Right atrium auricular region (tissue), 2 donors: ENCODE measurements at regions not wholly inside any gene's neighbourhood (a gene's known extent, or its start where the extent isn't known, plus 50 kb on each side); places are given as distances from the start of the nearest gene placed in this dataset.

ENCODE experiments used
- DNase-seq: peaks from one replicate; pipeline ENCODE4 v3.0.0-alpha.2; 2019; ENCODE audit warnings: low spot score
- H3K27ac ChIP-seq, 2 donors: fragments of 200-600 bp; sonication (generic); 1 replicate in 1 of 2; 2 replicates in 1 of 2; pipeline ENCODE4 v1.5.1; 2016 to 2019
- H3K27me3 ChIP-seq, 2 donors: fragments of 200-600 bp; sonication (generic); one replicate each; pipeline versions ENCODE4 v1.5.1 to v1.6.0; 2017 to 2019
- H3K36me3 ChIP-seq: fragments of 200-600 bp; sonication (generic); one replicate; pipeline ENCODE4 v1.5.1; 2016
- H3K4me1 ChIP-seq, 2 donors: fragments of 200-600 bp; sonication (generic); one replicate each; pipeline versions ENCODE4 v1.5.1 to v1.6.0; 2017 to 2019
- H3K4me3 ChIP-seq, 2 donors: fragments of 200-600 bp; sonication (generic); 1 replicate in 1 of 2; 2 replicates in 1 of 2; pipeline ENCODE4 v1.5.1; 2017 to 2019; ENCODE audit warnings: mild to moderate bottlenecking in 1 of 2, moderate library complexity in 1 of 2
- H3K9me3 ChIP-seq, 2 donors: fragments of 200-600 bp; sonication (generic); one replicate each; pipeline ENCODE4 v1.5.1; 2019
- TF ChIP-seq, protein P1 (sequence below), 2 donors: fragments of 200-600 bp; sonication (generic); IDR thresholded peaks; one replicate each; pipeline ENCODE4 v1.5.1; 2019; ENCODE audit warnings: antibody characterized with exemption in 2 of 2

DNA sequence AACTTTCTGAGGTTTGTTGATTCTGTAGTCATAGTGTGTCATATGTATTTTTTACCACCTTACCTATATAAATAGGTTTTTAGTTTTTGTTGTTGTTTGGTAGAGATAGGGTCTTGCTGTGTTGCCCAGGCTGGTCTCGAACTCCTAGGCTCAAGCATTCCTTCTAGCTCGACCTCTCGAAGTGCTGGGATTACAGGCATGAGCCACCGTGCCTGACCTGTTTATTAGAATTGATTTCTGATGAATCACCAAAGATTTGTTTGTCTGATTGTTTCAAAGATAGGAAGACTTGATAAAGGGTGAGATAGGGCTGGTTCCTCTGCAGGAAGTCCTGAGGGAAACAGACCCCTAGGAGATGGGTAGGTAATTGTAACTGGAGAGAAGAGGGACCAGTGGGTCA lies 481.6 kb downstream of the PCNX1 start:
- H3K4me3 ChIP-seq = no peak overlapping the region
- H3K27me3 ChIP-seq = no peaks in the 10 kb centered on the region
- H3K36me3 ChIP-seq = no peaks in the 10 kb centered on the region
- no peaks in the 10 kb centered on the region for H3K9me3 ChIP-seq
- no peak for DNase-seq
- H3K4me1 ChIP-seq = no peaks in the 10 kb centered on the region
- TF ChIP-seq, protein P1, sequence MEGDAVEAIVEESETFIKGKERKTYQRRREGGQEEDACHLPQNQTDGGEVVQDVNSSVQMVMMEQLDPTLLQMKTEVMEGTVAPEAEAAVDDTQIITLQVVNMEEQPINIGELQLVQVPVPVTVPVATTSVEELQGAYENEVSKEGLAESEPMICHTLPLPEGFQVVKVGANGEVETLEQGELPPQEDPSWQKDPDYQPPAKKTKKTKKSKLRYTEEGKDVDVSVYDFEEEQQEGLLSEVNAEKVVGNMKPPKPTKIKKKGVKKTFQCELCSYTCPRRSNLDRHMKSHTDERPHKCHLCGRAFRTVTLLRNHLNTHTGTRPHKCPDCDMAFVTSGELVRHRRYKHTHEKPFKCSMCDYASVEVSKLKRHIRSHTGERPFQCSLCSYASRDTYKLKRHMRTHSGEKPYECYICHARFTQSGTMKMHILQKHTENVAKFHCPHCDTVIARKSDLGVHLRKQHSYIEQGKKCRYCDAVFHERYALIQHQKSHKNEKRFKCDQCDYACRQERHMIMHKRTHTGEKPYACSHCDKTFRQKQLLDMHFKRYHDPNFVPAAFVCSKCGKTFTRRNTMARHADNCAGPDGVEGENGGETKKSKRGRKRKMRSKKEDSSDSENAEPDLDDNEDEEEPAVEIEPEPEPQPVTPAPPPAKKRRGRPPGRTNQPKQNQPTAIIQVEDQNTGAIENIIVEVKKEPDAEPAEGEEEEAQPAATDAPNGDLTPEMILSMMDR (IDR thresholded peaks at IDR 0.05) = no peak
- H3K27ac ChIP-seq = no peak overlapping the region

GRCh38 chr14:71394386-71394785 lies 487.1 kb downstream of the PCNX1 start:
- TF ChIP-seq, protein P1 (IDR thresholded peaks at IDR 0.05) = no peak
- no peaks in the 10 kb centered on the region for H3K27me3 ChIP-seq
- H3K36me3 ChIP-seq = no peaks in the 10 kb centered on the region
- DNase-seq = no peak
- no peaks in the 10 kb centered on the region for H3K4me1 ChIP-seq
- H3K9me3 ChIP-seq = no peaks in the 10 kb centered on the region
- H3K4me3 ChIP-seq = no peak overlapping the region
- H3K27ac ChIP-seq = no peak overlapping the region

GRCh38 chr14:71395151-71395604 lies 487.9 kb downstream of the PCNX1 start:
- no peak overlapping the region for H3K4me3 ChIP-seq
- no peaks in the 10 kb centered on the region for H3K36me3 ChIP-seq
- H3K4me1 ChIP-seq = no peaks in the 10 kb centered on the region
- no peak overlapping the region for H3K27ac ChIP-seq
- TF ChIP-seq, protein P1 (IDR thresholded peaks at IDR 0.05) = no peak
- H3K9me3 ChIP-seq = no peaks in the 10 kb centered on the region
- H3K27me3 ChIP-seq = no peaks in the 10 kb centered on the region
- DNase-seq = no peak

GRCh38 chr14:71395636-71396035 lies 488.4 kb downstream of the PCNX1 start:
- TF ChIP-seq, protein P1 (IDR thresholded peaks at IDR 0.05) = no peak
- no peaks in the 10 kb centered on the region for H3K36me3 ChIP-seq
- no peak overlapping the region for H3K27ac ChIP-seq
- H3K27me3 ChIP-seq = no peaks in the 10 kb centered on the region
- H3K4me1 ChIP-seq = no peaks in the 10 kb centered on the region
- H3K4me3 ChIP-seq = no peak overlapping the region
- DNase-seq = no peak
- H3K9me3 ChIP-seq = no peaks in the 10 kb centered on the region

DNA sequence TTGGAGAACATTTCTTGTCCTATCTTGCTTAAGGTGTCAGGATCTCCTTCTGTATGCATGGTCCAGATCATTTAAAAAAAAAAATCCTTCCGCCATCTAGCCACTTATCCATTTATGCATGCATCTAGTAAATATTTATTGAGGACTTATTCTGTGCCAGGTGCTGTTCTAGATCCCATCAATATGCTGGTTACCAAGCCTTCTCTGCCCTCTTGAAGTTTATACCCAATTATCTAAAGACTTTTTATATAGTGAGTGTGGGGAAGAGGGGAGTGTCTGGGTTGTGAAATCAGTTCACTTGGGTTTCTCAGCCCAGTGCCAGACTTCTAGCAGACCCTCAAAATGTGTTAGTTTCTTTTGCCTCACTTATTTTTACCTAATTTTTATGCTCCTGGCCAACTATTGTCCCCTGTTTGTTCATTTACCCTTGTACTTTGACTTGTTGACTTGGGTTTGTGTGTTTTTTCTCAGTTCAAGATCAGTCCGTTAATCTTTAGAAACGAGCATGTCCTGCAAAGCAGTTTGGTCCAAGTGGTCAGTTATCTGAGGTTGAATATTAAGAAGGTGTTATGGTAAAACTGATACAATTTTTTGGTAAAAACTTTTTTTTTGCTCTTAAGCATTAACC lies 488.9 kb downstream of the PCNX1 start:
- no peaks in the 10 kb centered on the region for H3K9me3 ChIP-seq
- no peak overlapping the region for H3K27ac ChIP-seq
- no peaks in the 10 kb centered on the region for H3K36me3 ChIP-seq
- H3K4me3 ChIP-seq = no peak overlapping the region
- no peaks in the 10 kb centered on the region for H3K4me1 ChIP-seq
- TF ChIP-seq, protein P1 (IDR thresholded peaks at IDR 0.05) = no peak
- DNase-seq = no peak
- H3K27me3 ChIP-seq = no peaks in the 10 kb centered on the region

GRCh38 chr14:71397371-71397770 lies 490.1 kb downstream of the PCNX1 start:
- Histone ChIP-seq H3K9me3 (no peaks in the 10 kb centered on the region), H3K4me1 (no peaks in the 10 kb centered on the region), H3K4me3 (no peak overlapping the region), H3K27me3 (no peaks in the 10 kb centered on the region), H3K36me3 (no peaks in the 10 kb centered on the region), H3K27ac (no peak overlapping the region)
- no peak for DNase-seq
- TF ChIP-seq, protein P1 (IDR thresholded peaks at IDR 0.05) = no peak
